ENCODE measurements at regions not wholly inside any gene's neighbourhood (a gene's known extent, or its start where the extent isn't known, plus 50 kb on each side); places are given as distances from the start of the nearest gene placed in this dataset.

DNA sequence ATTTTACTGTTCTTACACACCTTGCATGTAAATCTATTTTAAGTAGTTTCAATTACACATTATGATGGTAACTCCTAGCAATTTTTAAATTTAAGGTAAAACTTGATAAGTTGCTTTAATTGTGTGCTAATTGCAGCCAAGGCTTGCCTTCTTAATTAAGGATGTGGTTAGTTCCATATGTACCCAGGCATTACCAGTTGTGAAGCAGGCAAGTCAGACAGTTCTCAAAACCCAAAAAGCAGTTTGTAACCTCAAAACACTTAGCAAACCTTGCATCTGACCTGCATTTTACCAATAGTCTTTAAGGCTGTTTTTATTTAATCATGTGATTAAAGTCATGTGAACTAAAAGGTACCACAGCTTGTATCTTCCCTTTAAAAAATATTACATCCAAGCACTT, 1159.4 kb downstream of the DSC3 start:
- no peaks in the 10 kb centered on the region for H3K79me2 ChIP-seq (ENCODE audit: insufficient read depth, low read length)
- no peaks in the 10 kb centered on the region for H4K20me1 ChIP-seq (ENCODE audit: insufficient read depth, low read length)
- no peak for ATAC-seq
- BruUV-seq (replicated peaks) = no TSS peak
- H3K4me3 ChIP-seq (replicated peaks in 1 of 3; ENCODE audit: insufficient read depth in 1 of 3, low read depth in 2 of 3, low read length in 3 of 3) = no peak overlapping the region
- H3K36me3 ChIP-seq (replicated peaks in 1 of 2; ENCODE audit: control insufficient read depth in 1 of 2, insufficient read depth in 2 of 2, low read length in 2 of 2) = no peaks in the 10 kb centered on the region
- intact Hi-C loops (cut with micrococcal nuclease; ENCODE audit: unreplicated experiment) = no loop called here
- no peak for FAIRE-seq
- H3K27ac ChIP-seq (ENCODE audit: extremely low read length, insufficient read depth, low read length) = no peak overlapping the region
- no peak overlapping the region for H3K4me2 ChIP-seq (ENCODE audit: low read depth, low read length)
- H3K4me1 ChIP-seq (ENCODE audit: insufficient read depth, low read length) = no peaks in the 10 kb centered on the region
- no peak overlapping the region for H3K9ac ChIP-seq (ENCODE audit: insufficient read depth, low read depth, low read length)
- in situ Hi-C loops (cut with HindIII; ENCODE audit: extremely low pct_ligation_motif_present, low pct_unique_long_range_greater_than_20kb) = no loop called here
- no peaks in the 10 kb centered on the region for H3K27me3 ChIP-seq (ENCODE audit: control insufficient read depth in 1 of 2, insufficient read depth in 2 of 2, low read length in 2 of 2)
- POLR2A ChIA-PET = no interaction called here
- H2AFZ ChIP-seq (ENCODE audit: low read length) = no peak overlapping the region
- CTCF ChIA-PET (ENCODE audit: low intra/inter-chr PET ratio, low total read pairs) = no interaction called here
- H3K9me3 ChIP-seq (ENCODE audit: low read length) = no peaks in the 10 kb centered on the region
- DNase-seq (ENCODE audit: low spot score) = no peak
- TF ChIP-seq PPARG (CRISPR knock-in tag; conservative IDR thresholded peaks at IDR 0.05) (no peak), MTF1 (CRISPR knock-in tag; IDR thresholded peaks at IDR 0.05) (no peak), ERF (CRISPR knock-in tag; IDR thresholded peaks at IDR 0.05) (no peak), ZNF569 (CRISPR knock-in tag; IDR thresholded peaks at IDR 0.05; ENCODE audit: borderline replicate concordance) (no peak), TP53 (CRISPR knock-in tag; conservative IDR thresholded peaks at IDR 0.05) (no peak), ZNF782 (CRISPR knock-in tag; IDR thresholded peaks at IDR 0.05; ENCODE audit: borderline replicate concordance) (no peak), NFE2L1 (CRISPR knock-in tag; IDR thresholded peaks at IDR 0.05; ENCODE audit: borderline replicate concordance) (no peak), ZNF780A (CRISPR knock-in tag; IDR thresholded peaks at IDR 0.05) (no peak), ONECUT2 (CRISPR knock-in tag; IDR thresholded peaks at IDR 0.05) (no peak), CEBPB (IDR thresholded peaks at IDR 0.05; ENCODE audit: borderline replicate concordance, low read depth, low read length) (no peak), ZNF781 (CRISPR knock-in tag; IDR thresholded peaks at IDR 0.05; ENCODE audit: borderline replicate concordance, not compliant biosample characterization) (no peak), ZNF225 (CRISPR knock-in tag; IDR thresholded peaks at IDR 0.05) (no peak), ZNF792 (CRISPR knock-in tag; IDR thresholded peaks at IDR 0.05) (no peak), NR0B2 (CRISPR knock-in tag; IDR thresholded peaks at IDR 0.05) (no peak)
- TF ChIP-seq, protein P1, sequence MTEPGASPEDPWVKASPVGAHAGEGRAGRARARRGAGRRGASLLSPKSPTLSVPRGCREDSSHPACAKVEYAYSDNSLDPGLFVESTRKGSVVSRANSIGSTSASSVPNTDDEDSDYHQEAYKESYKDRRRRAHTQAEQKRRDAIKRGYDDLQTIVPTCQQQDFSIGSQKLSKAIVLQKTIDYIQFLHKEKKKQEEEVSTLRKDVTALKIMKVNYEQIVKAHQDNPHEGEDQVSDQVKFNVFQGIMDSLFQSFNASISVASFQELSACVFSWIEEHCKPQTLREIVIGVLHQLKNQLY (CRISPR knock-in tag; IDR thresholded peaks at IDR 0.05) = no peak
- TF ChIP-seq, protein P2, sequence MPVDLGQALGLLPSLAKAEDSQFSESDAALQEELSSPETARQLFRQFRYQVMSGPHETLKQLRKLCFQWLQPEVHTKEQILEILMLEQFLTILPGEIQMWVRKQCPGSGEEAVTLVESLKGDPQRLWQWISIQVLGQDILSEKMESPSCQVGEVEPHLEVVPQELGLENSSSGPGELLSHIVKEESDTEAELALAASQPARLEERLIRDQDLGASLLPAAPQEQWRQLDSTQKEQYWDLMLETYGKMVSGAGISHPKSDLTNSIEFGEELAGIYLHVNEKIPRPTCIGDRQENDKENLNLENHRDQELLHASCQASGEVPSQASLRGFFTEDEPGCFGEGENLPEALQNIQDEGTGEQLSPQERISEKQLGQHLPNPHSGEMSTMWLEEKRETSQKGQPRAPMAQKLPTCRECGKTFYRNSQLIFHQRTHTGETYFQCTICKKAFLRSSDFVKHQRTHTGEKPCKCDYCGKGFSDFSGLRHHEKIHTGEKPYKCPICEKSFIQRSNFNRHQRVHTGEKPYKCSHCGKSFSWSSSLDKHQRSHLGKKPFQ (CRISPR knock-in tag; IDR thresholded peaks at IDR 0.05; ENCODE audit: insufficient replicate concordance) = no peak
- TF ChIP-seq, protein P3, sequence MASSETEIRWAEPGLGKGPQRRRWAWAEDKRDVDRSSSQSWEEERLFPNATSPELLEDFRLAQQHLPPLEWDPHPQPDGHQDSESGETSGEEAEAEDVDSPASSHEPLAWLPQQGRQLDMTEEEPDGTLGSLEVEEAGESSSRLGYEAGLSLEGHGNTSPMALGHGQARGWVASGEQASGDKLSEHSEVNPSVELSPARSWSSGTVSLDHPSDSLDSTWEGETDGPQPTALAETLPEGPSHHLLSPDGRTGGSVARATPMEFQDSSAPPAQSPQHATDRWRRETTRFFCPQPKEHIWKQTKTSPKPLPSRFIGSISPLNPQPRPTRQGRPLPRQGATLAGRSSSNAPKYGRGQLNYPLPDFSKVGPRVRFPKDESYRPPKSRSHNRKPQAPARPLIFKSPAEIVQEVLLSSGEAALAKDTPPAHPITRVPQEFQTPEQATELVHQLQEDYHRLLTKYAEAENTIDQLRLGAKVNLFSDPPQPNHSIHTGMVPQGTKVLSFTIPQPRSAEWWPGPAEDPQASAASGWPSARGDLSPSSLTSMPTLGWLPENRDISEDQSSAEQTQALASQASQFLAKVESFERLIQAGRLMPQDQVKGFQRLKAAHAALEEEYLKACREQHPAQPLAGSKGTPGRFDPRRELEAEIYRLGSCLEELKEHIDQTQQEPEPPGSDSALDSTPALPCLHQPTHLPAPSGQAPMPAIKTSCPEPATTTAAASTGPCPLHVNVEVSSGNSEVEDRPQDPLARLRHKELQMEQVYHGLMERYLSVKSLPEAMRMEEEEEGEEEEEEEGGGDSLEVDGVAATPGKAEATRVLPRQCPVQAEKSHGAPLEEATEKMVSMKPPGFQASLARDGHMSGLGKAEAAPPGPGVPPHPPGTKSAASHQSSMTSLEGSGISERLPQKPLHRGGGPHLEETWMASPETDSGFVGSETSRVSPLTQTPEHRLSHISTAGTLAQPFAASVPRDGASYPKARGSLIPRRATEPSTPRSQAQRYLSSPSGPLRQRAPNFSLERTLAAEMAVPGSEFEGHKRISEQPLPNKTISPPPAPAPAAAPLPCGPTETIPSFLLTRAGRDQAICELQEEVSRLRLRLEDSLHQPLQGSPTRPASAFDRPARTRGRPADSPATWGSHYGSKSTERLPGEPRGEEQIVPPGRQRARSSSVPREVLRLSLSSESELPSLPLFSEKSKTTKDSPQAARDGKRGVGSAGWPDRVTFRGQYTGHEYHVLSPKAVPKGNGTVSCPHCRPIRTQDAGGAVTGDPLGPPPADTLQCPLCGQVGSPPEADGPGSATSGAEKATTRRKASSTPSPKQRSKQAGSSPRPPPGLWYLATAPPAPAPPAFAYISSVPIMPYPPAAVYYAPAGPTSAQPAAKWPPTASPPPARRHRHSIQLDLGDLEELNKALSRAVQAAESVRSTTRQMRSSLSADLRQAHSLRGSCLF (CRISPR knock-in tag; IDR thresholded peaks at IDR 0.05; ENCODE audit: borderline replicate concordance) = no peak
- TF ChIP-seq, protein P4, sequence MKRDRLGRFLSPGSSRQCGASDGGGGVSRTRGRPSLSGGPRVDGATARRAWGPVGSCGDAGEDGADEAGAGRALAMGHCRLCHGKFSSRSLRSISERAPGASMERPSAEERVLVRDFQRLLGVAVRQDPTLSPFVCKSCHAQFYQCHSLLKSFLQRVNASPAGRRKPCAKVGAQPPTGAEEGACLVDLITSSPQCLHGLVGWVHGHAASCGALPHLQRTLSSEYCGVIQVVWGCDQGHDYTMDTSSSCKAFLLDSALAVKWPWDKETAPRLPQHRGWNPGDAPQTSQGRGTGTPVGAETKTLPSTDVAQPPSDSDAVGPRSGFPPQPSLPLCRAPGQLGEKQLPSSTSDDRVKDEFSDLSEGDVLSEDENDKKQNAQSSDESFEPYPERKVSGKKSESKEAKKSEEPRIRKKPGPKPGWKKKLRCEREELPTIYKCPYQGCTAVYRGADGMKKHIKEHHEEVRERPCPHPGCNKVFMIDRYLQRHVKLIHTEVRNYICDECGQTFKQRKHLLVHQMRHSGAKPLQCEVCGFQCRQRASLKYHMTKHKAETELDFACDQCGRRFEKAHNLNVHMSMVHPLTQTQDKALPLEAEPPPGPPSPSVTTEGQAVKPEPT (CRISPR knock-in tag; IDR thresholded peaks at IDR 0.05; ENCODE audit: low read depth) = no peak
